GM10266 (cell line): ENCODE measurements at regions not wholly inside any gene's neighbourhood (a gene's known extent, or its start where the extent isn't known, plus 50 kb on each side); places are given as distances from the start of the nearest gene placed in this dataset.

Experiments
- DNase-seq: peaks from one replicate; pipeline ENCODE4 v3.0.0; 2012; ENCODE audit errors: extremely low spot score
- CTCF ChIP-seq: IDR thresholded peaks from 2 replicates; pipeline ENCODE4 v1.5.1; 2012; ENCODE audit warnings: mild to moderate bottlenecking, low read depth; ENCODE audit not compliant: control insufficient read depth, insufficient read depth; ENCODE audit errors: missing control alignments

- TF ChIP-seq CTCF = no peak
- no peak for DNase-seq
Measured at GRCh38 chr11:19539861-19540260, 172.8 kb upstream of the NAV2 start.

DNA sequence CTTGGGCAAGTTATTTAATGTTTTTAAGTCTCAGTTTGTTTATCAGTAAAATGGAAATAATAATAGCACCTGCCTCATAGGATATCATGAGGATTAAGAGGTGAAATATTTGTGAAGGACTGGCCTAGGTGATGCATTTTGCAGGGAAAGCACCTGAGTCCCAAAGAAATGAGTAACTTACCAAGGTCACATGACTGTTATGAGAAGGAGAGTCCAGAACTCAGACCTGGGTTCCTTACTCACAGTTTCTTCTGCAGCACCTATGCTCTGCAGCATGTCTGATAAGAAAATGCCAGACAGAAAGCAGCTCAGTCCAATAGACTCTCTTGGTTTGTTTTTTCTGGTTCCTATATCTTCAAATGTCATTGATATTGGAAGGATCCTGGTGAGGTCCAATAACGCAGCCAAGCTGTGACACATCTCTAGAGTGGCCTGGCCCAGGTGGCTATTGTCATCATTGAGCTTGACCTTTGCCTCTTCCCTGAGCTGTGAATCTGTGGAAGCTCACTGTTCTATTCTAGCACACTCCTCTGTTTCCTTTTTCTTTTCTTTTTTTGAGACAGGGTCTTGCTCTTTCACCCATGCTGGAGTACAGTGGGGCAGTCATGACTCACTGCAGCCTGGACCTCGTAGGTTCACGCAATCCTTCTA lies 174.7 kb upstream of the NAV2 start:
- DNase-seq = no peak
- TF ChIP-seq CTCF = no peak

- TF ChIP-seq CTCF = no peak
- no peak for DNase-seq
Measured at GRCh38 chr11:19536131-19536530, 176.5 kb upstream of the NAV2 start.

DNA sequence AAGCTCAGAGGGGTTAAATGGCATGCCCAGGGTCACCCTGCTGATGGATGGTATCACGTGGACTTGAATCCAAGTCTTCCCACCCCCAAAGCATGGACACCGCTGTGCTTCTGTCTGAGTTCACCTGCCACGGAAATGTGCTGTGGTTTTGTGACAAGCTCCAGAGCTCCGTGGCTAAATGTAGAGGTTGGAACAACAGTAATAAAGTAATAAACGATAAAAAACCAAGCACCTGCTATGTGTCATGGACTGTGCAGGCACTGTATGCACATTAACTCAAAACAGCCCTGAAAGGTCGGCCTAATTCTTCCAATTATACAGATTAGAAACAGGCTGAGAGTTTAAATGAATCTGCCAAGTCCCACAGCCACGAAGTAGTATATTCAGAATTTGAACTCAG lies 182.1 kb upstream of the NAV2 start:
- DNase-seq = no peak
- TF ChIP-seq CTCF = no peak

GRCh38 chr11:19526119-19526518 lies 186.5 kb upstream of the NAV2 start:
- DNase-seq = no peak
- TF ChIP-seq CTCF = no peak

DNA sequence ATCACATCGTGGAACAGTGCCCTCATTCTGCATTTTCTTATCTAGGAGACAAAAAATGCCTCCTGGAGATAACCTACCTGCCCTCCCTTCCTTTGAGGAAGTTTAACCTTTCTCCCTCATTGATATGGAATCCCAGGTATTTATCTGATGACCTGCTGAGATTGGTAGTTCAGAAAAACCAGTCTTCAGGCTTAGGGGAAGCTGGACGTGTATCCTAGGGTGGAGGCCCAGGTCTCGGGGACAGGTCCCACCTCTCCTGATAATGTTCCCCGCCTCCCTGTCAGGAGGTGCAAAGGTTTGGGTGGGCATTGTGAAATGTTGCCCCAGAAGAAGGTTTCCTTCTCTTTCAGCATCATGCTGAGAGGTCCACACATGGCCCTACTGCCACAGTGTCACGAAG lies 186.9 kb upstream of the NAV2 start:
- no peak for DNase-seq
- TF ChIP-seq CTCF = no peak

DNA sequence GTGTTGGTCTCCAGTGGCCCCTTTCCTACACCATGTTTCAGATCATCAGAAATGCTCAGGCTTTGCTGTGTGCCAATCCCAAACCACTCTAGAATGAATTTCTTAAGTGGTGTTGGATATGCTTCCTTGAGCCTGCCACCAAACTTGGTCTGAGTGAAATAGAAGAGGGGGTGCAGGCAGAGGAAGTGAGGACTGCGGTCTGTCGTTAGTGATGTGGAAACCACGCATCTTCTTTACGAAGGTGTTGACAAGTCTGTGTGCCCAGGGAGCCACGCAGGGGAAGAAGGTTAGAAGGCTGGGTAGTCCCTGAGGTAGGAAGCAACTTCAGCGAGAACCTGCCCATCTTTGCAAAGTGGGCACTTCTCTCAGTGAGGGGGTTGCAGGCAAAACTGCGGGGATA lies 187.4 kb upstream of the NAV2 start:
- no peak for TF ChIP-seq CTCF
- DNase-seq = no peak
